Heart left ventricle (tissue), 16 donors: ENCODE measurements at regions not wholly inside any gene's neighbourhood (a gene's known extent, or its start where the extent isn't known, plus 50 kb on each side); places are given as distances from the start of the nearest gene placed in this dataset.
A peak's percentile ranks its signal among the peaks of the same experiment; 100 is the strongest.
"Not testable (repeated sequence)": the region's sequence is repeated elsewhere in the genome, so short reads cannot be mapped to it uniquely, and the experiment has no call there.

Experiments
- ATAC-seq, 4 donors: fragments of 200-7000 bp; cut with Tn5 transposase; one replicate each; pipeline ENCODE4 v1.9.1; 2020 to 2022; ENCODE audit warnings: moderate library complexity in 4 of 4, mild to moderate bottlenecking in 3 of 4, moderate number of reproducible peaks in 1 of 4
- DNase-seq, 5 donors: peaks; one replicate each; pipeline ENCODE4 v3.0.0-alpha.2; 2020
- H3K27ac ChIP-seq, 12 donors: fragments of 200-600 bp; sonication (generic) in 4 of 12; one replicate each; pipeline versions ENCODE4 v1.5.0 to v1.8.0; 2016 to 2022; ENCODE audit warnings: mild to moderate bottlenecking in 2 of 12
- H3K27me3 ChIP-seq, 9 donors: fragments of 200-600 bp; sonication (generic) in 2 of 9; one replicate each; pipeline versions ENCODE4 v1.5.1 to v1.8.0; 2016 to 2022; ENCODE audit warnings: mild to moderate bottlenecking in 3 of 9
- H3K36me3 ChIP-seq, 9 donors: fragments of 200-600 bp; sonication (generic) in 2 of 9; one replicate each; pipeline versions ENCODE4 v1.5.0 to v1.8.0; 2018 to 2022; ENCODE audit warnings: mild to moderate bottlenecking in 2 of 9
- H3K4me1 ChIP-seq, 12 donors: fragments of 200-600 bp; sonication (generic) in 4 of 12; one replicate each; pipeline versions ENCODE4 v1.5.0 to v1.8.0; 2016 to 2022; ENCODE audit warnings: mild to moderate bottlenecking in 3 of 12
- H3K4me3 ChIP-seq, 12 donors: fragments of 200-600 bp; sonication (generic) in 4 of 12; one replicate each; pipeline versions ENCODE4 v1.5.0 to v1.8.0; 2017 to 2022; ENCODE audit warnings: mild to moderate bottlenecking in 9 of 12, moderate library complexity in 4 of 12
- H3K9me3 ChIP-seq, 12 donors: fragments of 200-600 bp; sonication (generic) in 4 of 12; one replicate each; pipeline versions ENCODE4 v1.5.0 to v1.8.0; 2016 to 2022; ENCODE audit warnings: mild to moderate bottlenecking in 1 of 12
- POLR2A ChIP-seq, 2 donors: fragments of 450-650 bp; IDR thresholded peaks; one replicate each; pipeline ENCODE4 v1.6.1; 2017; ENCODE audit warnings: antibody characterized with exemption in 2 of 2, mild to moderate bottlenecking in 2 of 2, moderate library complexity in 2 of 2
- WGBS, 4 donors: extraction: QIAGEN DNeasy Blood & Tissue Kit in 2 of 4; methylation state at CpG; one replicate each; pipeline versions ENCODE4 v1.1.5 to v1.1.7; 2013 to 2018; 5-methylcytosine and 5-hydroxymethylcytosine counted together
- intact Hi-C, 10 donors: fragments of 100-400 bp; cut with DNase I; formaldehyde crosslinking; loops; one replicate each; pipeline versions ENCODE4 v1.11.1 to v1.14.2; 2022
- TF ChIP-seq, protein P1 (sequence below), 12 donors: fragments of 200-600 bp; sonication (generic) in 4 of 12; IDR thresholded peaks; one replicate each; pipeline versions ENCODE4 v1.5.0 to v1.8.0; 2018 to 2022; ENCODE audit warnings: antibody characterized with exemption in 12 of 12, mild to moderate bottlenecking in 5 of 12
- donor health status: ischemic (EF 13 %, LVEDD 7.1; RV severe dilation, severe dysfunction).
- donor health status: healthy with polysubstance abuse.
- donor health status: DM: no; HTN: yes; CAD: no.
- donor health status: DM: no; HTN: no; CAD: no.
- donor health status: ischemic (EF 25% LVEDD 6.9; RV normal size, moderate dysfunction).
- donor health status: ischemic (EF 25% LVEDD 5.7; RV mildly dilated, moderate dysfunction).
- donor health status: healthy.
- donor health status: DM: yes; HTN: yes; CAD: no.
- donor health status: ischemic (EF 35%, LVEDD 5.7; RV mildly dilated, moderate dysfunction).
- donor health status: nonischemic (EF 11% LVEDD 7.7; RV severe dilation, severe dysfunction).
- donor health status: DM: yes; HTN: yes; CAD: no.
- donor health status: PGD.
- donor health status: ischemic (EF 29% LVEDD 5.4; RV normal size, mild dysfunction).
- donor health status: nonischemic (EF 23%, LVEDD 6.1; RV moderate dilation, normal function).

DNA sequence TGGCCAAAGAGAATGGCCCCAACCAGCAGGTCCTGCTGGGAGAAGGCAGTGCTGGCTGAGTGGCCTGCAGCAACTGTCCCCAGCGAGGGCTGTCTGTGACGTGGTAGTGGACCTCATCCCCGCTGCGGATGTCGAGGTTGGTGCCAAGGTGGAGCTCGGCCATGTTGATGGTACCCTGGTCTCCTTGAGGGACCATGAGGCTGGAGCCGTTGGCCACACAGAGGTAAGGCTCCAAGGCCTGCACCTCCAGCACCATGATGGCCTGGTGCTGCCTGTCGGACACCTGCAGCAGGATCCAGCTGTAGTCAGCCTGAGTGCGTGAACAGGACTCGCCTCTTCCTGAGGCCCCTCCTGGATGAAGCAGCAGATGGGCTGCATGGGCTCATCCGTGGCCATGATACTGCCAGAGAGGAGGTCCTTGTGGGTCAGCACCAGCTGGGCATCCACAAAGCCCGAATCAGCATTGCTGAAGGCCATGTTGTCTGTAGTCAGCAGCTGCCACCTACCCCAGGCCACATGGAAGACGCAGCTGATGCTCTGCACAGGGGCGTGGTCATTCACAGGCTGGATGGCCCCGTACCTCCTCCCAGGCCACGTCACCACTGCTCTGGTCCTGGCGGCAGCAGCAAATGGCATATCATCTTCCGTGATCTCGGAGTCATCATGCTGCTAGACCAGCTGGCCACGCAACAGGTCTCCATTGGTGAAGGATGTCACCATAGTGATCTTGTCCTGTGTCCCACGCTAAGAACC is 167.5 kb downstream of the GOLGA6L4 start:
- Histone ChIP-seq H3K27me3 (no peaks in the 10 kb centered on the region), H3K4me3 (no peak overlapping the region), H3K27ac (no peak overlapping the region), H3K4me1 (no peaks in the 10 kb centered on the region), H3K9me3 (no peaks in the 10 kb centered on the region), H3K36me3 (peaks cover 0 to 3% (median 0%) of the 10 kb centered on the region in 9 donors)
- DNase-seq = peak in 2 of 5 donors; percentile 13 to 19
- no peak for ATAC-seq
- intact Hi-C loops = no loop called here
- TF ChIP-seq, protein P1, sequence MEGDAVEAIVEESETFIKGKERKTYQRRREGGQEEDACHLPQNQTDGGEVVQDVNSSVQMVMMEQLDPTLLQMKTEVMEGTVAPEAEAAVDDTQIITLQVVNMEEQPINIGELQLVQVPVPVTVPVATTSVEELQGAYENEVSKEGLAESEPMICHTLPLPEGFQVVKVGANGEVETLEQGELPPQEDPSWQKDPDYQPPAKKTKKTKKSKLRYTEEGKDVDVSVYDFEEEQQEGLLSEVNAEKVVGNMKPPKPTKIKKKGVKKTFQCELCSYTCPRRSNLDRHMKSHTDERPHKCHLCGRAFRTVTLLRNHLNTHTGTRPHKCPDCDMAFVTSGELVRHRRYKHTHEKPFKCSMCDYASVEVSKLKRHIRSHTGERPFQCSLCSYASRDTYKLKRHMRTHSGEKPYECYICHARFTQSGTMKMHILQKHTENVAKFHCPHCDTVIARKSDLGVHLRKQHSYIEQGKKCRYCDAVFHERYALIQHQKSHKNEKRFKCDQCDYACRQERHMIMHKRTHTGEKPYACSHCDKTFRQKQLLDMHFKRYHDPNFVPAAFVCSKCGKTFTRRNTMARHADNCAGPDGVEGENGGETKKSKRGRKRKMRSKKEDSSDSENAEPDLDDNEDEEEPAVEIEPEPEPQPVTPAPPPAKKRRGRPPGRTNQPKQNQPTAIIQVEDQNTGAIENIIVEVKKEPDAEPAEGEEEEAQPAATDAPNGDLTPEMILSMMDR (IDR thresholded peaks at IDR 0.05) = no peak
- TF ChIP-seq POLR2A (IDR thresholded peaks at IDR 0.05) = no peak
- WGBS, 4 donors = 91 to 96% (median 94%) methylated on average over 12 to 21 of the region's 21 CpGs

GRCh38 chr15:84409357-84409756 is 173.8 kb downstream of the GOLGA6L4 start:
- 53 to 82% methylated on average over 2 of the region's 4 CpGs; no CpG with 5 or more reads in 2 of the 4 donors for WGBS, 4 donors
- H3K27ac ChIP-seq, H3K36me3 ChIP-seq, H3K27me3 ChIP-seq, H3K9me3 ChIP-seq, H3K4me1 ChIP-seq, ATAC-seq, intact Hi-C loops, H3K4me3 ChIP-seq, DNase-seq: not testable (repeated sequence)

DNA sequence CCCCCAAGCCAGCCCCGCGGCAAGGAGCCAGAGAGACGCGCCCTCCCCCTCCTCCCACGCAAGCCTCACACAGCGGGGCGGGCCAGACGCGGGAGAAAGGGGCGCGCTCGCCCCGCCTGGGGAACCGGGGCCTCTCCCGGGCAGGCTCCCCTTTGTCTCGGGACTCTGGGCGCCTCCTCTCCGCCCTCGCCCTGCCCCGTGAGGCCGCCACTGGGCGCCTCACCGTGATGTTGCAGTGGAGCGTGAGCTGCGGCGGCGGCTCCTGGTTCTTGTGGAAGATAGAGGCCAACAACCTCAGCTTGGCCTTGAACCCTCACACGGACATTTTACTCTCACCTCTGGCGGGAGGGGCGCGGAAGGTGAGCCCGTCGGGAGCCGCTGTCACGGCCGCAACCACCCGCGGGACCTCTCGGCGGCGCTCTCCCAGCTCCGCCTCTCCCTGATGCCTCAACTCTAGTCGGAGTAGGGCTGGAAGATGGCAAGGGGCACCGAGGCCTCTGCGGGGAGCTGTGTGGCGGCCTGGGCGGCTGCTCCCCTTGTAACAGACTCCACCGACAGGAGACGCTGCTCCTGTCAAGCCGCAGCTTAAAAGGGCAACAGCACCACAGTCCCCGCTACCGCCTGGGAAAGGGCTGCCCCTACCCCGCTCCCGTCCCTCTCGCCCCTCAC is 179.2 kb upstream of the ZSCAN2 start:
- Histone ChIP-seq H3K27ac (peak overlapping the region in 7 of 12 donors; percentile 59 to 80 (median 76)), H3K4me3 (peak overlapping the region in 9 of 12 donors; percentile 27 to 65 (median 50))
- H3K27me3 ChIP-seq, H3K4me1 ChIP-seq, H3K36me3 ChIP-seq, H3K9me3 ChIP-seq, intact Hi-C loops, ATAC-seq: not testable (repeated sequence)
- DNase-seq = peak in 3 of 5 donors; percentile 16 to 50 (median 23)
- WGBS, 4 donors = 0% methylated on average over 8 to 9 of the region's 55 CpGs; no CpG with 5 or more reads in 2 of the 4 donors

DNA sequence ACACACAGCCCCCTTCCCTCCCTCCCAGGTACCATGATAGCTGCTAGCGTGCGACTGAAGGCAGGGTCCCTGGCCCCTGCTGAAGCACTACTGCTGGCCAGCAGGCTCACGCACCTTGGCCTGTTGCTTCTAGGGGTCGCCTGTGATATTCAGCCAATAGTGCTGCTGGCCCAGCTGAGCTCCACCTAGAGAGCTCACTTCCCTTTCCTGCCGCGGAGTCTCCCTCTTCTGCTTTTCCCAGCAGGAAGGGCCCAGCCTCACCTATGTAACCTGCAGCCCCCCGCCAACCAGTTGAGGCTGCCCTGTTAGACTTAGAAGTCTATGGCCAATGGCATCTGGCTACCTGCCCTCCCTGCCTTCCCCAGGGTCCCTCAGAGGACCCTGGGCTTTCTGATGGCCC is 175.5 kb upstream of the ZSCAN2 start:
- H3K27me3 ChIP-seq, intact Hi-C loops, H3K4me3 ChIP-seq, H3K27ac ChIP-seq, H3K4me1 ChIP-seq, H3K9me3 ChIP-seq, H3K36me3 ChIP-seq, ATAC-seq: not testable (repeated sequence)
- WGBS, 4 donors = 67 to 100% (median 93%) methylated on average over 2 to 5 of the region's 7 CpGs; no CpG with 5 or more reads in 1 of the 4 donors
- DNase-seq = peak in 3 of 5 donors; percentile 18 to 58 (median 25)

- no CpG with 5 or more reads among the region's 26 CpGs for WGBS, 4 donors
- H3K4me1 ChIP-seq, intact Hi-C loops, H3K9me3 ChIP-seq, H3K4me3 ChIP-seq, DNase-seq, H3K27ac ChIP-seq, H3K27me3 ChIP-seq, H3K36me3 ChIP-seq: not testable (repeated sequence)
- ATAC-seq = peak in 2 of 4 donors; percentile 4 to 24
These were observed 127.4 kb upstream of the ZSCAN2 start for GRCh38 chr15:84473305-84473877.

- WGBS, 4 donors = no CpG with 5 or more reads among the region's 14 CpGs
- H3K36me3 ChIP-seq, H3K27ac ChIP-seq, H3K27me3 ChIP-seq, DNase-seq, H3K4me3 ChIP-seq, H3K4me1 ChIP-seq, intact Hi-C loops, H3K9me3 ChIP-seq: not testable (repeated sequence)
- ATAC-seq = peak; percentile 50 to 80 (median 76)
These were observed 124.3 kb upstream of the ZSCAN2 start for GRCh38 chr15:84476364-84477033.

DNA sequence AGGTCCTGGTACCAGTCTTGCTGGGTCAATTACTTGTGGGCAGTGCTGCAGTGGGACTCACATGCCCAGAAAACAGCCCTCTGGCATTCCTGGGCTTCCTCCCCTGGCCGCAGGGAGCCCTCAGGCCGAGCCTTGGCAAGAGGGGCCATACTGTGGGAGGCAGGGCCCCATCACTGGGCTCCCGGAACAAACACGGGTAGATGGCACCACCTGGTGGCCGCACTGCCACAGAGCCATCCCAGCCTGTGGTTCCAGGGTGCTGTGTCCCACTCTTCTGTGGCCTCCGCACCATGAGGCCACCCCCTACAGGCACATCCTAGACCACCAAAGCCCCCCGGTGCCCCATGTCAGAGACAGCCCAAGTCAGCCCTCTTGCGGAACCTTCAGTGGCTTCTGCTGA is 123.3 kb upstream of the ZSCAN2 start:
- H3K9me3 ChIP-seq, H3K27ac ChIP-seq, H3K4me1 ChIP-seq, H3K4me3 ChIP-seq, H3K27me3 ChIP-seq, intact Hi-C loops, DNase-seq, H3K36me3 ChIP-seq: not testable (repeated sequence)
- ATAC-seq = peak; percentile 84 to 93 (median 90)
- no CpG with 5 or more reads among the region's 8 CpGs for WGBS, 4 donors

- H3K4me1 ChIP-seq, DNase-seq, intact Hi-C loops, H3K9me3 ChIP-seq, H3K27me3 ChIP-seq, H3K36me3 ChIP-seq, H3K27ac ChIP-seq, H3K4me3 ChIP-seq: not testable (repeated sequence)
- whole genome bisulfite sequencing, 4 donors = no CpG with 5 or more reads among the region's 7 CpGs
- ATAC-seq = peak in 1 of 4 donors; percentile 25
These were observed 120.6 kb upstream of the ZSCAN2 start for GRCh38 chr15:84480174-84480681.

DNA sequence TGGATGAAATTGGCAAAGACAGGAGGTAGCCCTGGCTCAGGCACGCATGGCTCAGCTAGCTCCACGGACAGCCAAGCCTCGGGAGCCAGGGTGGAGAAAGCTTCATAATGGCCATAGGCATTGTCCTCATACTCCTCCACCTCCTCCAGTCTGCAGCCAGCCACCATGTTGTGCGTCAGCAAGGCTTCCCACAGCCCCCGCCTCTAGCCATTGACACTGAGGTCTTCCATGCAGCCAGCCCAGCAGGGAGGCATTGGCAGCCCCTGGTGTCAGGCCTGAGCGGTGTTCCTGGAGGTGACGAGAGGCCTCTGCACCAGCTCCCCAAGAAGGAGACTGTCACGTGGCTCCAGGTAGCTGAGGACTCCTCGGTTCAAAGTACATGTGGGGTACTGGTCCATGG is 117.0 kb upstream of the ZSCAN2 start:
- H3K4me1 ChIP-seq, intact Hi-C loops, H3K36me3 ChIP-seq, ATAC-seq, H3K9me3 ChIP-seq, H3K4me3 ChIP-seq, H3K27me3 ChIP-seq, H3K27ac ChIP-seq: not testable (repeated sequence)
- peak in 3 of 5 donors; percentile 3 to 23 (median 12) for DNase-seq
- 90 to 96% methylated on average over 2 of the region's 9 CpGs; no CpG with 5 or more reads in 2 of the 4 donors for WGBS, 4 donors
